ENCODE measurements at regions not wholly inside any gene's neighbourhood (a gene's known extent, or its start where the extent isn't known, plus 50 kb on each side); places are given as distances from the start of the nearest gene placed in this dataset.

DNA sequence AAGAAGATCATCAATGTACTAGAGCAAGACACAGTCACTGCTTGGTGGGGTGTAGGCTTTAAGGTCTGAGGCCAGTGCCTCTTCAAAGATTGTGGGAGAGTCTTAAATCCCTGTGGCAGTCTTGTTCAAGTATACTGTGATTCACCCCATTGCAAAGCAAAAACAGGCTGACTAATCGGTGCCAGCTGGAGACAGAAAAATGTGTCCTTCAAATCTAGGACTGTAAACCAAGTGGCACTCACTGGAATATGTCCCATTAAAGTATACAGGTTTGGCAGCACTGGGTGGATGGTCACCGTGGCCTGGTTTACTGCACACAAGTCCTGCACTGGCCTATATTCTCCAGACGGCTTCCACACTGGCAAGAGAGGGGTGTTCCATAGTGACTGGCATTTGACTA lies 1315.3 kb downstream of the TMEM121 start:
- TF ChIP-seq CTCF (IDR thresholded peaks at IDR 0.05) = no peak
- no peaks in the 10 kb centered on the region; the same call in 1 of the 2 replicates for H3K4me1 Mint-ChIP-seq (ENCODE audit: low read depth)
- DNase-seq = no peak
- no peak overlapping the region for H3K4me3 Mint-ChIP-seq
- H3K27me3 Mint-ChIP-seq (ENCODE audit: insufficient read depth) = no peaks in the 10 kb centered on the region; the same call in 1 of the 2 replicates
- H3K9me3 Mint-ChIP-seq = peaks cover 4% of the 10 kb centered on the region
- H3K36me3 Mint-ChIP-seq (ENCODE audit: low read depth) = no peaks in the 10 kb centered on the region
- no peak overlapping the region for H3K27ac Mint-ChIP-seq

DNA sequence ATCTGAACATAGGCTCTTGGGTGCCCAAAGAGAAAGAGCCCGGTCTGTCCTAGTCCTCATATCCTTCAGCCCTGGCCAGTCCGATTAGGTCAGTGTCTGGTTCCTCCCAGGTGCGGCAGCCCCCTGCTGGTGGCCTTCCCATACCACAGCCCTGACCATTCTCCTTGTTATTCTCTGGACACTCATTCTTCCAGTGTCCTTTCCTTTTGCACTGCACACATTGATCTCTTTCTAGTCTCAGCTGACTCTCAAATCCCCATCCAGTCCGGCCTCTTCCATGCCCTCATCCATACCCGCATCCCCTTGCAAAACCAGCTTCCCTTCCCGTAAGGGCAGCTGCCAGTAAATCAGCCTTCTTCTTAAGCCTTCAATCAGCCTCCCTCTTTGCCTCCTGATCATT lies 1316.3 kb downstream of the TMEM121 start:
- Mint-ChIP-seq H3K4me3 (no peak overlapping the region), H3K4me1 (ENCODE audit: low read depth) (no peaks in the 10 kb centered on the region; the same call in 1 of the 2 replicates), H3K36me3 (ENCODE audit: low read depth) (no peaks in the 10 kb centered on the region), H3K27ac (no peak overlapping the region), H3K27me3 (ENCODE audit: insufficient read depth) (no peaks in the 10 kb centered on the region; the same call in 1 of the 2 replicates), H3K9me3 (peaks cover 7% of the 10 kb centered on the region)
- no peak for DNase-seq
- TF ChIP-seq CTCF (IDR thresholded peaks at IDR 0.05) = peak; percentile 53

DNA sequence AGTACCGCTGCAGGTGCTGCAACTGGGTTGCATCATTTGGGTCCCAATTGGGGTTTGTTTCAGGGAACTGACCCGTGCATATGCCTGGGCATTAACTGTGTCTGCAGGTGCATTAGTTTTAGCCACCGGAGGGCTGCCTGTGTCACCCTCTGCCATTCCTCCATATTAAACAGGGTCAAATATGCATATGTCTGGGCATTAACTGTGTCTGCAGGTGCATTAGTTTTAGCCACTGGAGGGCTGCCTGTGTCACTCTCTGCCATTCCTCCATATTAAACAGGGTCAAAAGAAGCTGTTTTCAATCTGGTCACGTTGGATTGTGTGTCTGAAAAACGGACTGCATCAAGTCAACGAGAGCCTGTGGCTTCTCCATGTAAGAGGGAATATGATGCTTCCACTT lies 1317.0 kb downstream of the TMEM121 start:
- Mint-ChIP-seq H3K36me3 (ENCODE audit: low read depth) (no peaks in the 10 kb centered on the region), H3K27ac (no peak overlapping the region), H3K9me3 (peaks cover 7% of the 10 kb centered on the region), H3K4me3 (peak overlapping the region; percentile 85; the same call in 1 of the 2 replicates), H3K27me3 (ENCODE audit: insufficient read depth) (no peaks in the 10 kb centered on the region), H3K4me1 (ENCODE audit: low read depth) (no peaks in the 10 kb centered on the region; the same call in 1 of the 2 replicates)
- TF ChIP-seq CTCF (IDR thresholded peaks at IDR 0.05) = no peak
- no peak for DNase-seq

DNA sequence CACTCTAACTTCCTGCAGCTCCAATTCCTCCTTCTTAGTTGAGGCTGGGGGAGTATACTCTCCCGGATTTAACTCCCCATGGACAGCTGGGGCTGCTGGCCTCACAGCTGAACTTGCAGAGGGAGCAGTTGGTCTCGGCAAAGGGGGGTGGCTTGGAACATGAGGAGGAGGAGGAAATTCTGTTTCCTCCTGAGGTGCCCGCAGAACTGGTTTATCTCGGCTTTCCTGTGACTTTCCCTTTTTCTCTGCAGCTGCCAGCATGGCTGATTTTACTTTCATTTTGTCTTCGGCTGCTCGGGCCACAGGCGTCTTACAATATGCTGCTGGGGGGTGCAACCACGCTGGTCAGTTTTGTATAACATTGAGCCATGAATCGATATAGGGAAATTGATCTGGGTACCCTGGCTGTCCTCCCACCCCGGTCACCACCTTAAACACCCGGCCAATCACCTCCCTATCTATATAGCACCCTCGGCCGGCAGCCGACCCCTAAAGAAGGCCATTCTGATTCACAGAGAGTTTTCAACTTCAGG lies 1317.6 kb downstream of the TMEM121 start:
- H3K27ac Mint-ChIP-seq = no peak overlapping the region
- no peak for TF ChIP-seq CTCF (IDR thresholded peaks at IDR 0.05)
- H3K4me3 Mint-ChIP-seq = peak overlapping the region; percentile 85
- no peaks in the 10 kb centered on the region for H3K27me3 Mint-ChIP-seq (ENCODE audit: insufficient read depth)
- peaks cover 7% of the 10 kb centered on the region for H3K9me3 Mint-ChIP-seq
- H3K36me3 Mint-ChIP-seq (ENCODE audit: low read depth) = no peaks in the 10 kb centered on the region
- no peak for DNase-seq
- no peaks in the 10 kb centered on the region; the same call in 1 of the 2 replicates for H3K4me1 Mint-ChIP-seq (ENCODE audit: low read depth)

- no peaks in the 10 kb centered on the region; the same call in 1 of the 2 replicates for H3K4me1 Mint-ChIP-seq (ENCODE audit: low read depth)
- no peak overlapping the region for H3K27ac Mint-ChIP-seq
- DNase-seq = no peak
- no peaks in the 10 kb centered on the region for H3K36me3 Mint-ChIP-seq (ENCODE audit: low read depth)
- peaks cover 4% of the 10 kb centered on the region for H3K9me3 Mint-ChIP-seq
- H3K27me3 Mint-ChIP-seq (ENCODE audit: insufficient read depth) = no peaks in the 10 kb centered on the region
- H3K4me3 Mint-ChIP-seq = peak overlapping the region; percentile 85; the same call in 1 of the 2 replicates
- TF ChIP-seq CTCF (IDR thresholded peaks at IDR 0.05) = no peak
These were observed 1318.4 kb downstream of the TMEM121 start for GRCh38 chr14:106844608-106845285.
